GM21529 (cell line): ENCODE measurements at regions not wholly inside any gene's neighbourhood (a gene's known extent, or its start where the extent isn't known, plus 50 kb on each side); places are given as distances from the start of the nearest gene placed in this dataset.
"Not testable (repeated sequence)": the region's sequence is repeated elsewhere in the genome, so short reads cannot be mapped to it uniquely, and the experiment has no call there.

Experiments used
- ATAC-seq: cut with Tn5 transposase; IDR thresholded peaks from one replicate; pipeline ENCODE4 v1.9.1; 2021; ENCODE audit not compliant: unreplicated experiment

GRCh38 chr13:84816567-84817105 is 934.4 kb upstream of the SLITRK1 start:
- ATAC-seq: no peak

GRCh38 chr13:84812789-84813188 is 930.5 kb upstream of the SLITRK1 start:
- ATAC-seq: no peak

GRCh38 chr13:84812078-84812477 is 929.8 kb upstream of the SLITRK1 start:
- ATAC-seq: no peak

- ATAC-seq: no peak
Observed at GRCh38 chr13:84810781-84811180, 928.5 kb upstream of the SLITRK1 start.

GRCh38 chr13:84802073-84802472 is 919.8 kb upstream of the SLITRK1 start:
- ATAC-seq: no peak

GRCh38 chr13:84784443-84785153 is 902.3 kb upstream of the SLITRK1 start:
- ATAC-seq: no peak

- no peak for ATAC-seq
Observed at GRCh38 chr13:84777316-84777715, 895.0 kb upstream of the SLITRK1 start.

- ATAC-seq: no peak
Observed at GRCh38 chr13:84776593-84776992, 894.3 kb upstream of the SLITRK1 start.

GRCh38 chr13:84775920-84776319 is 893.6 kb upstream of the SLITRK1 start:
- not testable (repeated sequence) for ATAC-seq

GRCh38 chr13:84774111-84774510 is 891.8 kb upstream of the SLITRK1 start:
- no peak for ATAC-seq

- no peak for ATAC-seq
Observed at GRCh38 chr13:84760956-84761355, 878.7 kb upstream of the SLITRK1 start.

- ATAC-seq: no peak
Observed at GRCh38 chr13:84749126-84749525, 866.9 kb upstream of the SLITRK1 start.

- no peak for ATAC-seq
Observed at GRCh38 chr13:84745051-84745551, 862.8 kb upstream of the SLITRK1 start.

GRCh38 chr13:84744203-84744602 is 861.9 kb upstream of the SLITRK1 start:
- ATAC-seq: no peak

- no peak for ATAC-seq
Observed at GRCh38 chr13:84741253-84741652, 859.0 kb upstream of the SLITRK1 start.

- ATAC-seq: no peak
Observed at GRCh38 chr13:84739021-84739420, 856.7 kb upstream of the SLITRK1 start.

GRCh38 chr13:84737661-84738060 is 855.4 kb upstream of the SLITRK1 start:
- ATAC-seq: no peak

- no peak for ATAC-seq
Observed at GRCh38 chr13:84730376-84730775, 848.1 kb upstream of the SLITRK1 start.

- no peak for ATAC-seq
Observed at GRCh38 chr13:84705982-84706710, 823.9 kb upstream of the SLITRK1 start.

- no peak for ATAC-seq
Observed at GRCh38 chr13:84702174-84702573, 819.9 kb upstream of the SLITRK1 start.

GRCh38 chr13:84697591-84697990 is 815.3 kb upstream of the SLITRK1 start:
- ATAC-seq: not testable (repeated sequence)

GRCh38 chr13:84686973-84687372 is 804.7 kb upstream of the SLITRK1 start:
- no peak for ATAC-seq
